Retinal pigment epithelial cell (primary cell): ENCODE measurements at regions not wholly inside any gene's neighbourhood (a gene's known extent, or its start where the extent isn't known, plus 50 kb on each side); places are given as distances from the start of the nearest gene placed in this dataset.

Experiments used
- DNase-seq: peaks from one replicate; pipeline ENCODE4 v3.0.0-alpha.2; 2010; ENCODE audit warnings: low read depth
- H3K4me3 ChIP-seq: 2 replicates; pipeline ENCODE4 v1.5.1; 2011; ENCODE audit warnings: mild to moderate bottlenecking, low read length, control low read depth, moderate library complexity
- CTCF ChIP-seq: conservative IDR thresholded peaks from 2 replicates; pipeline ENCODE4 v1.5.1; 2011; ENCODE audit warnings: low read depth, low read length, control low read depth, inconsistent platforms

GRCh38 chr1:87558921-87559320 is 230.2 kb downstream of the LMO4 start:
- DNase-seq: no peak
- TF ChIP-seq CTCF: no peak
- H3K4me3 ChIP-seq: no peak overlapping the region

GRCh38 chr1:87560137-87560536 is 231.5 kb downstream of the LMO4 start:
- no peak overlapping the region for H3K4me3 ChIP-seq
- no peak for DNase-seq
- no peak for TF ChIP-seq CTCF

GRCh38 chr1:87560601-87561360 is 232.1 kb downstream of the LMO4 start:
- H3K4me3 ChIP-seq: no peak overlapping the region
- peak; percentile 24 for DNase-seq
- no peak for TF ChIP-seq CTCF

- TF ChIP-seq CTCF: no peak
- DNase-seq: no peak
- H3K4me3 ChIP-seq: no peak overlapping the region
These were observed 234.5 kb downstream of the LMO4 start for GRCh38 chr1:87563211-87563610.

GRCh38 chr1:87565861-87566260 is 237.2 kb downstream of the LMO4 start:
- no peak for DNase-seq
- no peak for TF ChIP-seq CTCF

GRCh38 chr1:87568005-87568404 is 239.3 kb downstream of the LMO4 start:
- DNase-seq: no peak
- no peak overlapping the region for H3K4me3 ChIP-seq
- TF ChIP-seq CTCF: no peak

More at GRCh38 chr1:87565861-87566260, 237.2 kb downstream of the LMO4 start:
- H3K4me3 ChIP-seq: no peak overlapping the region

- no peak for TF ChIP-seq CTCF
- DNase-seq: no peak
- H3K4me3 ChIP-seq: no peak overlapping the region
These were observed 240.2 kb downstream of the LMO4 start for GRCh38 chr1:87568911-87569310.
